ENCODE measurements at regions not wholly inside any gene's neighbourhood (a gene's known extent, or its start where the extent isn't known, plus 50 kb on each side); places are given as distances from the start of the nearest gene placed in this dataset.
"Not testable (repeated sequence)": the region's sequence is repeated elsewhere in the genome, so short reads cannot be mapped to it uniquely, and the experiment has no call there.

GRCh38 chr4:49570248-49570647 is 584.2 kb downstream of the CWH43 start:
- intact Hi-C loops (cut with DNase I); DNase-seq (ENCODE audit: low spot score): not testable (repeated sequence)

GRCh38 chr4:49573666-49574215 is 587.7 kb downstream of the CWH43 start:
- intact Hi-C loops (cut with DNase I), result not testable (repeated sequence)

GRCh38 chr4:49575250-49575649 is 589.2 kb downstream of the CWH43 start:
- intact Hi-C loops (cut with DNase I); DNase-seq (ENCODE audit: low spot score): not testable (repeated sequence)

More at GRCh38 chr4:49573666-49574215, 587.7 kb downstream of the CWH43 start:
- DNase-seq (ENCODE audit: low spot score), result not testable (repeated sequence)

- DNase-seq (ENCODE audit: low spot score); intact Hi-C loops (cut with DNase I): not testable (repeated sequence)
Measured at GRCh38 chr4:49578371-49578770, 592.3 kb downstream of the CWH43 start.

DNA sequence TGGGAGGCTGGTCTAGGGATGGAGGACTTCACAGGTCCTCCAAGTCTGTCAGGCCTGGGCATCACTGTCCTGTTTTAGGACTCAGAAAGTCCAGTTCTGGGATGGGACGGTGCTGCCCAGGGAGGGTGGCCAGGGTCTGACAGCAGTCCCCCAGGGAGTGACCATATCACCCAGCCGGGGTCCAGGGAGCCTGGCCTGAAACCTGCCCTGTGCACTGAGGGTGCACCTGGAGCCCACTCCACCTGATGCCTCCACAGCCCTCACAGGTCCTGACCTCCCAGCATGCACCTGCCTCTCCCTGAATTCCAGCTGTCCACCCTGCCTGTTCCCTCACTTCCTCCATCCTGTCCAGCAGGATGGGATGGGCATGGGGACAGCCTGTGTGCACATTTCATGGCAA is 592.8 kb downstream of the CWH43 start:
- DNase-seq (ENCODE audit: low spot score); intact Hi-C loops (cut with DNase I): not testable (repeated sequence)

DNA sequence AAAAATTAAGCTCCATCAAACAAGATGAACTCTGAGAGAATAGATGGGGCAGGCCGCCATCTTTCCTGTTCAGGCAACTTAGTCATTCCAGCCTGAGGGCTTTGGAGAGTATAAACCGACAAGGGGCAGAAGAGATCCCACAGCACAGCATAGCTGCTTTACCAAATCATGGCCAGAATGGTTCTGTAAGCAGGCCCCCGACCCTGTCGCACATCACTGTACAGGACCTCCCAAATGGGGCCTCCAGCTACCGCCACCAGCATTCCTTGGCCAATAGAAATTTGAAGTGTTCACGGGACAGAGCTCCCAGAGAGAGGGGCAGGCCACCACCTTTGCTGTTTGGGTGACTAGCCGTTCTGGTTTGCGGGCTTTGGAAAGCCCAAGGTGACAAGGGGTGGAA is 594.1 kb downstream of the CWH43 start:
- DNase-seq (ENCODE audit: low spot score); intact Hi-C loops (cut with DNase I): not testable (repeated sequence)

- DNase-seq (ENCODE audit: low spot score), result peak; percentile 66
- intact Hi-C loops (cut with DNase I), result not testable (repeated sequence)
Measured at GRCh38 chr4:49588401-49588800, 602.3 kb downstream of the CWH43 start.

DNA sequence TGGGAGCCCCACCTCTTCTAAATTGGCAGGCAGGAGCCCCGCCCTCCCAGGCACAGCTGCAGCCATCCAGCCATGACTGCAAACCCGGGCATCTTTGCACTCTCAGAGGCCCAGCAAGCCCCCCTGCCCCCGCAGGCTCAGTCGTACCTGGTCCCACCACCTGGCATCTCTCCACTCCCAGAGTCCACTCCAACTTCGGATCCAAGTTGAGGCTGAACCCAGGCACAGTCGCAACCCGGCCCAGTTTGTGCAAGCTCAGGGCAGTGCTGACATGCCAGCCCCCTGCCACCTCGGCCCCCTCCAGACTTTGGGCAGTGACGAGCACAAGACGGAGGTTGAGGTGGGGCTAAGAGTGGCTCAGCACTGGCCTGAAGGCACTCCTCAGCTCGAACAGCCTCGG is 632.4 kb downstream of the CWH43 start:
- DNase-seq (ENCODE audit: low spot score); intact Hi-C loops (cut with DNase I): not testable (repeated sequence)

GRCh38 chr4:49626478-49626877 is 640.4 kb downstream of the CWH43 start:
- DNase-seq (ENCODE audit: low spot score); intact Hi-C loops (cut with DNase I): not testable (repeated sequence)
